IPS DF 4.7 (cell line): ENCODE measurements at regions not wholly inside any gene's neighbourhood (a gene's known extent, or its start where the extent isn't known, plus 50 kb on each side); places are given as distances from the start of the nearest gene placed in this dataset.
"Not testable (repeated sequence)": the region's sequence is repeated elsewhere in the genome, so short reads cannot be mapped to it uniquely, and the experiment has no call there.

Experiments
- DNase-seq: peaks from one replicate; pipeline ENCODE4 v3.0.0-alpha.2; 2013; ENCODE audit warnings: low spot score; ENCODE audit errors: extremely low read depth

- no peak for DNase-seq
These were observed 356.2 kb downstream of the RASEF start for GRCh38 chr9:82706786-82707185.

DNA sequence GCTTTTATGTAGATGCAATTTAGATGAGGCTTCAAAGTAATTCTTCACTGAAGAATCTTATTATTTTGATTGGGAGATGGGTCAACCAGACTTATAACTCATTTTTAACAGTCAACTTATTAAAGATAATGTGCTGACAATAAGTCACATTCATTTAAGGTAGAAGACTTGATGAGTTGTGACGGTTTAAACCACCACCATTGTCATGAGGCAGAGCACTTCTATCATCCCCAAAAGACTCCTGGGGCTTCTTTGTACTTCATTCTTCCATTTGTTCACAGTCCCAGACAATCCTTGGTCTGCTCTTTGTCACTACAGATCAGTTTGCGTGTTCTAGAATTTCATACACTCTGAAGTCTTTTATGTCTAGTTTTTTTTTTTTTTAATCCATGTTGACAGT is 346.1 kb downstream of the RASEF start:
- no peak for DNase-seq

DNA sequence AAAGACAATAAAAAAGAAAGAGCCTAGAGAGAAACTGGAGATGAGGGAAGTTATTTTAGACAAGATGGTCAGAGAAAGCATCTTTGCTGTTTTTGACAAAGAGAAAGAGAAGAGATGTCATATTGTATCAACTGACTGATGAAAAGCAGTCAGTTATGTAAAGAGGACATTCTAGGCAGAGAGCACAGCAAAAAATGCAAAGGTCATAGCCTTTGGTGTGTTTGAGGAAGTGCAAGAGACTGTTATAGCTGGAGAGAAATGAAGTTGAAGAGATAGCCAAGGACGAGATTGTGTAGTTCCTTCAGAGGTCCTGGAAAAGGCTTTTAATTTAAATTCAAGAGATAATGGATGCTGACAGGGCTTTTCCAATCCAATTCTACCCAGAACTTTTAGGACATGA is 342.4 kb downstream of the RASEF start:
- DNase-seq, result no peak

DNA sequence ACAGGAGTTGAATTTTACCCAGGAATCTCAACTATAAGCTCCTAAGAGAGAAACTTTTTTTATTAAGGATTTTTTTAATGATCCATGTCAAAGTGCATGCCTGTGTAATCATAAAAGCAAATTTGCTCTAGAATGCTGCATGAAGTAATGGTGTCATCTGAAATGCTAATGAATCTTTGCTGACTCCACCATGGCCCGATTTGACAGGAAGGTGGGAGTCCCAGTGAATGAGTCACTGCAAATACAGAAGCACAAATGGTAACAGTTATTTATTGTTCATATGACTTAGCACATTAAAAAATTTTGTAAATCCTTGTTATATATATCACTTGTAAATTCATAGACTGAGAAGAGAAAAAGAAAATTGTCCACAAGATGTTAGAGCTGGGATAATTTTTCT is 341.3 kb downstream of the RASEF start:
- DNase-seq, result no peak

- DNase-seq, result no peak
These were observed 340.9 kb downstream of the RASEF start for GRCh38 chr9:82722051-82722450.

DNA sequence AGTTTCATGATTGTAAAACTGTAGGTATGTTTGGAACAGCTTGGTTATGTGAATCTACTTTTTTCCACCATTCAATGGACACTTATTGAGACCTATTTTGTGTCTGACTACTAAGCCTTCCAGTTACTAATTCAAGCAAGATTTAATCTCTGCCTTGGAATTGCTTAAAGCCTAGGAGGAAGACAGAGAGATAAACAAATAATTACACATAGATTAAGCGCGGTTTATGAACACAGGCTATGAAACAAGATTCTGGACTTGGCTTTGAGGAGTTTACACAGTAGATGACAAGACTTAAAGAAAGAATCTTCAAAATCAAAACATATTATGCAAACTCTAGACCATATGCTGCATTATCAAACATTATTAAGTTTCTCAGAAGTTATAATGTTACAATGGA is 340.4 kb downstream of the RASEF start:
- DNase-seq, result no peak

DNA sequence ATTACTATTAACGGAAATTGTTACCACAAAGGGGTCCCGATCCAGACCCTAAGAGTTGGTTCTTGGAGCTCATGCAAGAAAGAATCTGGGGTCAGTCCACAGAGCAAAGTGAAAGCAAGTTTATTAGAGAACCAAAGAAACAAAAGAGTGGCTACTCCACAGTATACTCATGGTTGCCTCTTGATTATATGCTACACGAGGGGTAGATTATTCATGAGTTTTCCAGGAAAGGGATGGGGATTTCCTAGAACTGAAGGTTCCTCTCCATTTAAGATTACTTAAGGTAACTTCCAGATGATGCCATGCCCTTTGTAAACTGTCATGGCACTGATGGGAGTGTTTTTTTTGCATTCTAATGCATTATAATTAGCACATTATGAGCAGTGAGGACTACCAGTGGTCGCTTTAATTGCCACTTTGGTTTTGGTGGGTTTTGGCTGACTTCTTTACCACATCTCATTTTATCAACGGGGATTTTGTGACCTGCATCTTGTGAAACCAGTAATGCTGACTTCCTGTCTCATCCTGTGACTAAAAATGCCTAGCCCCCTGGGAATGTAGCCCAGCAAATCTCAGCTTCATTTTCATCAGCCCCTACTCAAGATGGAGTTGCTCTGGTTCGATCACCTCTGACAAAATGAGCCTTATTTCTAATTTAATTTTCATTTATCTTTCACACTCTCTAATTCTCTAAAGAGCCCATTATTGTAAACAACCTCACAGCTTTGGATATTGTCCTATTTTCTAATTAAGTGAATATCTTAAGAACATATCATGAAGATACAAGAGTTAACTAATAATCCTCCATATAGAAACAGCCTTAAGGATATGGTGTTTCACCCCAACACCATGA is 336.3 kb downstream of the RASEF start:
- DNase-seq, result no peak

- DNase-seq, result no peak
These were observed 333.8 kb downstream of the RASEF start for GRCh38 chr9:82729141-82729540.

- DNase-seq, result no peak
These were observed 332.9 kb downstream of the RASEF start for GRCh38 chr9:82729991-82730589.

DNA sequence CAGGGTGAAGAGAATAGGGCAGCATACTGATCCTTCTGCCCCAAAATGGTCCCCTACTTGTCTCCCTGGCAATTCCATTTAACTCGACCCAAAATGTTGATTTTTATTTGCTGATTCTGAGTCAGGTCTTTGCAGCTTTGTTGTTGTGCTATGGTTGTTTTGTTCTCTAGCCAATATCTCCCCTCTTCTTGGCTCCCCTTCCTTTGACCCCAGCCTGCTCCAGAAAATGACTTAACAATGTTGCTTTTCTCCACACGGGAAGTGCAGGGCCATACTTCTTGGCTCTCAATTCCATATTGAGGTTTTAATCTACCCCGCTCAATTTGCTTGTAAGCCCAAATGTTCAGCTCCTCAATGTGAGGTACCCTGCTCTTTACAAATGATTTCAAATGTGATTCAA is 330.0 kb downstream of the RASEF start:
- no peak for DNase-seq

- DNase-seq, result no peak
These were observed 326.8 kb downstream of the RASEF start for GRCh38 chr9:82736126-82736525.

DNA sequence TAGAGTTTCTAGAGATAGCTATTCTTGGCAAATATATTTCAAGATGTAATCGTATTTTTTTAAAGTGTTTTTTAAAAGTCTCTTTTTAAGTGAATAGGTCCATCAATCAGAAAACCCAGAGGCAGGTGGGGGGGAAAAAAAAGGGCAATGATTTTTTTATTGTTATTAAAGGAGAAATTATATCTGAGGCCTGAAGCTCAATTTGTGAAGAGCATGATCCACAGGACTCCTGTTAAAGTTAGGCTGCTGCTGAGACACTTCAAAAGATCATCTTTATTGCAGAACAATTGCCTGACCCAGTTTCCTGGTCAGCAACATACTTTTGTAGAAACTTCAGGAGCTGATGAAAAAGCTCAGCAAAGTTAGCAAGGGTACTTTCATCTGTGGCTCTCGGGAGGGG is 326.2 kb downstream of the RASEF start:
- no peak for DNase-seq

DNA sequence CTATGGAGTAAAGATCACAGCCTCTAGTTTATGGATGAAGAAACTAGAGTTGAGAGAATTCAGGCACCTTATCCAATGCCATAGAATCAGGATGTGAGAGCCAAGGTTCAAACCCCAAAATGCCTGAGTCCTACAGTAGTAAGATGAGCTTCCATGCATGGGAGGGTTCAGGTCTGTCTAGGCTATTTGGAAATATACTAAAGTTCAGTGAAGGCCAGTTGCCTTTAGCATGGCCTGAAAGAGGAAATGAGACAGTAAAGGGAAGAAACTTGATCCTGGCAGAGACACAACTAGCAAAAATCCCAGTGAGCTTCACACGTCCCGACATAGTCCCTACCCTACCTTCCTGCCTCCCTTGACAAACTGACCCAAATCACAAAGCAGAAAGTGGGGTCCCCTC is 317.0 kb downstream of the RASEF start:
- no peak for DNase-seq

DNA sequence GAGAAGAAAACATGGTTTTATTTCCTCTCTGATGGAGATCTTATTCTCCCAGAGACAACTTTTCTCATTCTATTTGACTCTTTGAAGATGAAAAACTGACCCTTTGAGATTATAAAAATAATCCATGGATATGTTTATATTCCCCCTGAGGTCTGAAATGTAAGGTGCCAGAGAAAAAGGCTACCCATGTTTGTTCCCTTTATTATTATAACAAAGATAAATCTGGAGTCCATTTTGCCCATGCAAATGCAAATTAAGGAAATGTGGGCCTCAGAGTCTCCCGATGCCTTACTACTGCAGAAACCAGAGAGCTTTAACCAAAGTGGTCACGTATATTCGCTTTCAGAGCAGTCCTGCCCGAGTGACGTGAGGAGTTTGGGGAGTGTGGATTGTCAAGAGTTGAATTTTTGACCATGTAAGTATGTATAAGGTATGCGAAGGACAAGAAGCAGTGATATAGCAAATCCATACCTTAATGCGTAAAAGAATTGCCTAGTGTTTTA is 312.5 kb downstream of the RASEF start:
- DNase-seq, result no peak

- no peak for DNase-seq
These were observed 305.0 kb downstream of the RASEF start for GRCh38 chr9:82757924-82758323.

- DNase-seq, result no peak
These were observed 301.9 kb downstream of the RASEF start for GRCh38 chr9:82761027-82761426.

DNA sequence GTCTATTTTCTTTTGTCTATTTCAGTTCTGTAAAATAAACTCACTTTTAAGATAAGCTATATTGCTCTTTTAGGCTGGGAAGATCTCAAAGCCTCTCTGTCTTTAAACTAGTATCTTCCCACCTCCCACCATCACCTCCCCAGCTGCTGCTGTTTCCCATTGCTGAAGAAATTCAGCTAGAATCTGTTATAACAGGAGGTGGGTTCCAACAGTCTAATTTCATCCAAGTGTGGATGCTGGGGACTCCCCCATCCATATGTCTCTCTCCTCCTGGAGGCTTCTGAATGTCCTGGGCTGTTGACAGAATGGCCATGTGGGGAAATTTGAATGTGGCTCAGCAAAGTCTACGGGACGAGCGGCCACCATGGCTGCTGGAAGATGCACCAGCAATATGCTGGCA is 301.0 kb downstream of the RASEF start:
- no peak for DNase-seq

DNA sequence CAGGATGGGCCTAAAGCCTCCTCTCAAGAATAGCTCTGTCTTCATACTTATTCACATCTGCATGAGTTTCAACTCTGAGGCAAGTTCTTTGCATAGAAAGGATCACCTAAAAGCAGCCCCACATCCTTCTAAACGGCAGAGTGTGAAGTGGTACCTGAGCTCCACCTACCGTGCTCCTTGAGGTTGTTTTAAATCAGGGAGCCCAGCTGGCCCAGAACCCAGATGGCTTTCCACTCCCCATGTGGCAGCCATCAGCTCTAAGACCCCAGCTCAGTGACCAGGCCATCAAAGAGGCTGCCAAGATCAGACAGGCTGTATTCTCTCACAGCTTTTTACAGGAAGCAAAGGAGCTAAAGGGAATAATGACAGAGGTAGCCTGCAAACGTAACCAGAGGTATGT is 299.3 kb downstream of the RASEF start:
- DNase-seq, result no peak

GRCh38 chr9:82764061-82764668 is 298.8 kb downstream of the RASEF start:
- no peak for DNase-seq

GRCh38 chr9:82774707-82775231 is 288.2 kb downstream of the RASEF start:
- not testable (repeated sequence) for DNase-seq

- DNase-seq, result no peak
These were observed 286.4 kb downstream of the RASEF start for GRCh38 chr9:82776508-82776907.

DNA sequence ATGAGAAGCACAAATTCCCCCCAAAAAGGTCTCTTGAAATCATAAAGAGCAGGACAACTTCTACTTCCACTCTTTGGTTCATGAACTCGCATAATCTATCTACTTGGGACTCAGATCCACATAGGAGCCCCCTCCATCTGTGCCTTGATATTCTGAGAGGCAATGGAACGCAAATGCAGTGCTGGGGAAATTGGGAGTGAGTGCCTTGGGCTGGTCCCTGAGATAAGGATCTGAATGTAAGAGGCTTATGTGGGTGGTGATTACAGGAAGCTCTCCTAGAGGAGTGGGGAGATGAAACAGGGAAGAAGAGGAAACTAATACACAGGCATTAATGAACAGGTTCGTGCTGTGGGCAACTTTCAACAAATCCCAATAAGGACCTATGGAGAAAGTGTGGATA is 285.6 kb downstream of the RASEF start:
- DNase-seq, result no peak
